GM20431 (cell line): ENCODE measurements at regions not wholly inside any gene's neighbourhood (a gene's known extent, or its start where the extent isn't known, plus 50 kb on each side); places are given as distances from the start of the nearest gene placed in this dataset.

ENCODE experiments used
- in situ Hi-C: fragments of 300-500 bp; cut with MseI, MboI; formaldehyde crosslinking; loops from one replicate; pipeline ENCODE4 v1.15.0; 2020; ENCODE audit warnings: low sequenced_read_pairs; ENCODE audit not compliant: unreplicated experiment

DNA sequence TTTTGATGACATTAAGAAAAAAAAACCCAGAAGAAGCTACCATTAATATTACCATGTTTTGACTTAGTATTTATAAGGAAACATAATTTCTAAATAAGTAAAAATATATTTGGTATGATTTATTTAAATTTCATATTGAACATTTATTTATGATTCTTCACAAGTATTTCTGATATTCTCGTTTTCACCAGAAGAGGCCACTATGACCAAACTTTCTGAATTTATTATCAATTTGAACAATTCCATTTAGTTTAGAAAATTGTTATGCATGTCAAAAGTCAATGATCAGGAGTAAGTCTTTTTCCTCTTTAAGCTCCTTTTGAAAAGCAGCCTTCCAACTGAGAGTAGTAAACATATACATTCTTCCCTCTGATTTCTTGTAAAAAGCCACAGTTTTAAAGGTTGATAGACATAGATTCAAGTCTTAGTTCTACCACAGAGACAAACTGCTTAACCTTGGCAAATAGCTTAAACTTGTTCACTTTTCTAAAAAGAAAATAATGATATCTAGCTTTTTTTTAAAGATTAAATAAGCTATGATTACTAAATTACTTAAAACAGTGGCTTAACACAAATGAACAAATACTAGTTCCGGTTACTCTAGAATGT, 329.9 kb downstream of the TRIB2 start:
- in situ Hi-C loops, result no loop called here

DNA sequence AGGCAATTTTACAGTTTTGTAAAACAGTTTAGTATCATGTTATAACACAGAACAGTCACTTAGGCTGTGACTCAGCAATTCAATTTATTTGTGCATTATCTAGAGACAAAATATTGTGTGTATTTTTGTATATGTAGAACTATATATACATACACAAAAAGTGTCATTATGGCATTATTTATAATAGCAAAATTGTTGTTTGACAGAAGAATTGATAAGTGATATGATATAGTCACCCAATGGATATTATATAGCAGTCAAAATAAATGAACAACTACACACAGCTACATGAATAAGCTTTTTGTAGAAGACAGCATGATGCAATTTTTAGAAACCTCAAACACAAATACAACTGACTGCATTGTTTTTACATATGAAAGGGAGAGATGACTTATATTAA, 334.0 kb downstream of the TRIB2 start:
- in situ Hi-C loops, result no loop called here

DNA sequence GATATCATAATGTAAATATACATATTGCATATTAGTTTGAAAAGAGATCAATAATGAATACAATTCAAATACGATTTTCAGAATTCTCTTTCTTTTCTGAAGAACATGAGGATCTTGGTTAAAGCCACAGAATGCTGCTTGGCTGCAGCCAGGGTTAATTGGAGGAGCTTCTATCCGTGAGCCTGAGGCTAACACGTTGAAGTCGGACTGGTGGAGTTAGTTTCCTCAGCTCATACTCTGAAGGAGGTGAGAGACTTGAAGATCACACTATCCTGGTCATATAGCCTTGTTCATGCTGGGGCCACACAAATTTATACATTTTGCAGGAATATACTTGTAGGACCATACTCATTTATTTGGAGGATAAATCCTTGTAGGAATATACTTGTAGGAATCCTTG, 335.8 kb downstream of the TRIB2 start:
- in situ Hi-C loops, result no loop called here

DNA sequence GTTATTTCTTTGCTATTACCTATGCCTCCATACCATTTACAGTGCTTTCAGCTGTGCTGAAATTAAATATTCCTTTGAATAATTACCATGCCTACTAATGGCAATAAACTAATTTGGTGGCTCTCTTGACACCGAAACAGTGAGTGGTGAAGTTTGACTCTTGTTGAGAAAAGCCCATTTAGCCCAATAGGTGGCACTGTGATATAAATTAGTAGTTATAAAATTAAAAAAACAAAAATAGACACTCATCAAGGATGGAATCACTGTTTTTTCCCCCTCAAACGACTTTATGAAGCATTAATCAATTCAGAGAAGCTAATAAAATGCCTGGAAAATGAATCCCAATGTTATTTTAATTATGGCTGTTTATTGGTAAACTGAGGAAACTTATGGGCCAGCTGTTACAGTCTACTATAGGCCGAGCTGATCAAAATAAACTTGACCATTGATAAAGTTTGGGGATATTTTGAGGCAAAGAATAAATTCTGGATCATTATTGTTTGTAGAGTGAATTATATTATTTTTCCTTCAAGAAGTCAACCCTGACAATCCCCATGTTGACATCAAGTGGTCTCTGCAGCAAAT, 339.6 kb downstream of the TRIB2 start:
- in situ Hi-C loops, result no loop called here

DNA sequence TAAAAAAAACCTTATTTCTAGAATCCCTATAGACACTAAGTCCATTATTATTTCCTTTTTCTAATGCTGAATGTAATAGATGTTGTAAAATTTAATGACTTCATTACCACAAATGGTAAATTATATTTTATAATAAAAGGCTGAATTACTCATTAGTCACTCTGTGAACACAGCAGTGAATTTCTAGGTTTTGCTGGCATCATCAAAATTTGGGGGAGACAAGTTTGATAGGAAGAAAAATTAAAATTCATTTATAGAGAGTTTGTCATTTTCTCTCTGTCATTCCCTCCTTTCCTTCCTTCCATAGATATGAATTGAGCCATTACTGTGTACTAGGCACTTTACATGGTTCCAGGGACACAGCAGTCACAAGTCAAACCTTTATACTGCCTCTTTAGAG, 340.9 kb downstream of the TRIB2 start:
- in situ Hi-C loops, result no loop called here

DNA sequence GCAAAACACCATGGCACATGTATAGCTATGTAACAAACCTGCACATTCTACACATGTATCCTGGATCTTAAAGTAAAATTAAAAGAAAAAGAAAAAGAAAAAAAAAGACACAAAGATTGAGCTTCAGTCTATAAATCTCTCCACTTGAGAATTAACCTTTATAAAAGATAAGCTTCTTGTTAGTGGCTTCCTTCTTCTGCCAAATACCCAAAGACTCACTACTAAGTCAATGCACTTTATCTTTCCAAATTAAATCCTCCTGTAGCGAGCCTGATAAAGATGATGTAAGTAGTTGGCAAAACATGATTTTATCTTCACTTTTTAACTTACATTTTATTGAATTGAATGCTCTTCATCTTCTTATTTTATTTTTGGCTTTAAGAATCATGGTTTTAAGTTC, 349.9 kb downstream of the TRIB2 start:
- in situ Hi-C loops, result no loop called here

DNA sequence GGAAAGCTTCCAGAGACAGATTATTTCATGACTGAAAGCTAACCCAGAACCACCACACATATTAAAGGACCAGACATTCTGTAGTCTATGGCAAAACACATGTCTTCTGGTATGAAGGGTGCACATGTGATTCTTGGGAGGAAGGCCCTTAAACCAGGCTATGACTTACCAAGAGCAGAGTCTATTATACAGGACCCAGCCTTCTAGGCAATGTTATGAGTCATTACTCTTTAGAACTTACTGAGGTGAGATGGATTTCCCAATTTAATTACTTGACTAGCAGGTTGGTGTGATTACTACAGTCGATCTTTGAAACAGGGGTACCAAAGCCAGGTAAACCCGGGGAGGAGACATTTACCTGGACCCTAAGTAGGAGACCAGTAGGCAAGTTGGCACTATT, 350.8 kb downstream of the TRIB2 start:
- in situ Hi-C loops, result no loop called here

DNA sequence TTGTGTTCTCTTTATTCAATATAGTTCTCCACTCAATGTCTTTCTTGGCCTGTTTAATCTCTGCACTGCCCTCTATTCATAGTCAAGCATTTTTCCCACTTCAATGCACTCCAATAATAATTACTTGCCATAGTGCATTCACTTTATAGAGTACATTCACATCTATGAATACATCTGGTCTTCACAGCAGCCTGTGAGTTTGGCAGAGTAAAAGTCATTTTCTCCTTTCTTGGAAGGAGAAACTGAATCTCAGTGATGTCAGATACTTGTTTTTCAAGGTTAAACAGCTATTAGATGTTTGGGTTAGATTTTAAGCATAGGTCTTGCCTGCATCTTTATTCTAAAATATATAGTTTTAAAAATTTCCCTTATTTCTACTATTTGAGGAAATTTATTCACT, 373.2 kb downstream of the TRIB2 start:
- in situ Hi-C loops, result no loop called here

DNA sequence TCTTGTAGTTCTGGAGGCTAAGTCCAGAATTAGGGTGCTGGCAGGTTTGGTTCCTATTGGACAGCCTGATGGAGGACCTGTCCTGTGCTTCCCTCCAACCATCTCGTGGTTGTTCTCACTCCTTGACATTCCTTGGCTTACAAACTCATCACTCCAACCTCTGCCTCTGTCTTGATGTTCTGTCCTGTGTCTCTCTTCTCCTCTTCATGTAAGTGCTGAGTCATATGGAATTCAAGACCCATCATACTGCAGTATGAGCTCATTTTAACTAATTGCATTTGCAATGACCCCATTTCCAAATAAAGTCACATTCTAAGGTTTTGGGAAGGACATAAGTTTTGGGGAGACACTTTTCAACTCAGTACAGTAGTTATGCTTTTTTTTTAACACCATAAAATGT, 374.7 kb downstream of the TRIB2 start:
- in situ Hi-C loops, result no loop called here

DNA sequence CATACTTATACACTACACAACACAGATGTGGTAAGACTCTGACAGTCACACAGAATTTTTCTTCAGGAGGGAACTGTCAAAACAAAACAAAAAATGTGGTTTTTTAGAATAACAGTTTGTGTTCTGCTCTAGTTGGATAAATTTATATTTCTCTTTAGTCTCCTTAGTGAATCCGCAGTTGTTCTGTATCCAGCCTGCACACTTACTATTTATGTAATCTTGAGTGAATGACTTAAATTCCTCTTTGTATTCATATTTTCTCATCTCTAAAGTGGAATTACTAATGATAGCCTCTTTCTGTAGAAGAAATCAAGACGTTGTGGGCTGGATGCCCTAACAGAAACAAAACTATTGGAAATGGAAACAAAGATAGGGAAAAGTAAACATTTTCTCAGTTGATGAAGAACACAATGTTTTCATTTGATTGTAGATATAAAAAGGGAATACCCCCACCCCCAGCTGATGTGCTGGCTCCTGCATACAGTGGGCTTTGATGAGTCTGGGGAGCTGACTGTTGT, 375.2 kb downstream of the TRIB2 start:
- in situ Hi-C loops, result no loop called here

DNA sequence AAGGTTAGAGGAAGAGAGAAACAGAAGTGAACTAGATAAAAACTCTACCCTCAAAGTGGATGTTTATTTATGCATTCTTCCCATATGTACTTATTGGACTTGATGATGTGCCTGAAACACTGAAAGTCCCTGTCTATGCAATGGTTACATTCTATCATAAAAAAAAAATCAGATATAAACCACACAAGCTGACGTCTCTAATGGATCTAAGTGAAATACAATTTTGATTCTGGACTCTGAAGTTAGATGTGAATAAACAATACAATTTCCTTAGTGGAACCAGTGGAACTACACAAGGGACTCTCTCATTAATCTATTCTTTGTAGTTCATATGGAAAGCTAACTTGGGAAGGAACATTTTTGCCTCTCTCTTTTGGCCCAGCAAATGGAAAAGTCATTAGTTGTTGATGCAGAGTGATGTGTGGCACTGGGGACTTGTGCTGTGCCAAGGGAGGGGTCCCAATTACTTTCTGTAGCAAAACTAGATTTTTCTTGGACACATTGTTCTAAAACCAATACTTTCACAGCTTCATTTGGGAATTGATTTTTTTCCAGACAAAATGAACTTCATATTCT, 376.8 kb downstream of the TRIB2 start:
- in situ Hi-C loops, result no loop called here

DNA sequence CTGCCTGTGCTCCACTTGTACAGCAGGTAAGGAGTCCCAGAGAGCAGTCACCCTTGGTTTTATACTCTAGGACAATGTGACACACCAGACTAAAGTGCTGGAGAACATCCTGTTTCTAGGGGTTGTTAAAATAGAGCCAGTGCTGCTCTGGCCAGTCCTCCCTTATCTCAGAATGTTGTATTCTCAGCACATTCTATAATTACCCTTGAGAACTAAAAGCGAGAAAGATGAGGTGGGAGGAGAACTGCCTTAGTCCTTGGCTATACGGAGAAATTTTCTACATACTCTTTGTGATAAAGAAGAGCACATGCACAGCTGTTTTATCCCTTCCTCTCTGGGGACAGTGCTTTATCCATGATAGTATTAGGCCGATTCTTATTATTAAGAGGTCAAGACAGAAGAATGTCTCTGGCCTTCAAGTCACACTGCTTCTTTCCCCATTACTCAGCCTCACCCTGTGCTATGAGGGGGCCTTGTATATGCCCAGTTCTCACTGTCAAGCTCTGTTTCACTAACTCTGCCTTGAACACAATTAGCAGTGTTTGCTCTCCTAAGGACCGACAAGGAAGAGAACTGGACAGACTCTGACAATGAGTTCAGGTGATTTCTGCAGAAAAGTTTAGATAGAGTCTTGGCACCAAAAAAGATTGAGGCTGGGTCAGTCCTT, 385.8 kb downstream of the TRIB2 start:
- in situ Hi-C loops, result no loop called here

DNA sequence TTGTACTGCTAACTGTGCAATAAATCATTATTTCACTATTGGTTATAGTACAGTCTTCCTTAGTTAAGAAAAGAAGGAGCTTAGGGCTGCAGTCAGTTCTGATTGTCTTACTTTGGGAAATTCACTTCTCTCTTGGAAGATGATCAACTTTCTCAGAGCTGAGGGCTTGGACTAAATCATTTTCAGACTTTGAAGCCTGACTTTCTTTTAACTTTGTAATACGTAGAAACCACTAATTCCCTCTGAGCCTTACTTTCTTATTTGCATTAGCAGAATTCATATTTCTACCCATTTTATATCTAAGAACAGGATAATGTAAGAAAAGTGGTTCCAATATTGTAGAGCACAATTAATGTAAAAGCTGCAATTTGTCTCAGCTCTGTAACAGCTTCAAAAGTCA, 386.4 kb downstream of the TRIB2 start:
- in situ Hi-C loops, result no loop called here

DNA sequence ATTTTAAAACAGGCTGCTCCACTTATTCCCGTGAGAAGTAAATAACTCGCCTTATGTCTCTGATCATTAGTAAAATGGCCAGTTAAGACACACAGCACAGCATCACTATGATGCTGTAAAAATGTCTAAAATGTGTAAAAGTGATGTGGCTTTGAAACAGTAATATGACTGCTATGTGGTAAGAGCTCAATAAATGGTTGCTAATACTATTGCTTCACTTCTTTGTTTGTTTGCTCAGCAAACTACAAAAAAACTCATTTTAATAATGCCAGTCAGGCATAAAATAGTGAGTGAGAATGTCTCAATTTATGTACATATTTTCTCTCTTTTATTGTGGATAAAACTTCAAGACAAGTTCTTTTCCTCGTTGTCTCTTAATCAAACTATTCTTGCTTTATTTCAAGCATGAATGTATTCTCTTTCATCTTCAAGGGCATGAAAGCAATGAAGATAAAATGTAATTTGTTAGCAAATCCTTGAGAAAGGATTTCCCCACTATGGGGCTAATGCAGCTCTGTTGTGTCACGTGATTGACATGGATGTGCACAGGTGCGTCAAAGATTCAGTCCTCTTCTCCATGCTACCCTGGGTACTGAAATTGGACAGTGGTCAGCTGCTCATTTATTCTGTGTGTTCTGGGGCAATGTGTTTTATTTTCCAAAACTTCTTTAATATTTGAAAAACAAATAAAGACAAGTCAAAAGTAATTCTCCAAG, 387.2 kb downstream of the TRIB2 start:
- in situ Hi-C loops, result no loop called here

DNA sequence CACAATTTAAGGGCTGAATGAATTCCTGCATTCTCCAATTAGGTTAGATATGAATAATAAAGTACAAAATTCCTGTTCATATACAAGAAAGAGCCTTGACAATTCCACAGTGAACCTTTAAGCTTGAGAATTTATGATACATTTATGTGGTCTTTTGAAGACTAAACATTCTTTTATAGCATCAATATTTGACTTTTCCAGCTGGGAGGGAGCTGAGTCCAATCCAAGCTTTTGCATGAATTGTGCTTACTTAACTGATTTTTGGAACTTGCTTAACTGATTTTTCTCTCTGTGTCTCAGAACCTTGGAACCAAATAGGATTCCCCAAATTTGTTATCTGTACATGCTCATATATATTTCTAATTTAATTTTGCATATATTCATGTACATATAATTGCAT, 388.0 kb downstream of the TRIB2 start:
- in situ Hi-C loops, result no loop called here

DNA sequence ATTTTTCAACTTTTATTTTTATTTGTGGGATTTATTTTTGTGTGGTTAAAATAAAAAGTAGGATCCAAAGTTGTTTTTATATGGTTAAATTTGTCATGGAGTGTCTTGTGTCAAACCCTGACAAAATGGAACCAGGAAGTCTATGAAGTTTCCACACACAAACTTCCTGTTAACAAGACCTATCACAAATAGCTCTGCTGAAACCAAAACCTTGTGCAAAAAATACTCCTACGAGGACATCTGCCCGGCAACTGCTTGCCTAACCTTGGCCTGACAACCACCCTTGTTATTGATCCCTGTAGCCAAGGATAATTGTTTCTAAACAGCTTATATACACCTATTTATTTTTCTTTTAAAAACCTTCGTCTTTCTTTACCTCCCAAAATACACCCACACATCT, 389.6 kb downstream of the TRIB2 start:
- in situ Hi-C loops, result no loop called here

DNA sequence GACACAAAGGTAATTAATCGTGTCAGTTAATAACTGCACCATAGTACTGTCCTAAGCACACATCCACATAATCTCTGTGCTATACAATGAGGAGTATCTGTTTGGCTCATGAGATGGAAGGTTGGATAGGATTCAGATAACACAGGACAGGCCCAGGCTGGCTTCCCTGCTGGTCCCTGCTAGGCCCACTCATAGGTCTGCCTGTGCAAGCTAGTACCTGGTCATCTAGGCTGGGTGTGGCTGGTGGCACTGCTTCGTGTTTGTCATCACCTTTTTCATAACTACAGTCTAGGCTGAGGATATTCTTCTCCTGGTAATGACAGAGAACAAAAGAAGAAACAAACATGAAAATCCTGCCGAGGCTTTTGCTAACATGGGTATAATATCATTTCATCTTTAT, 392.8 kb downstream of the TRIB2 start:
- in situ Hi-C loops, result no loop called here

DNA sequence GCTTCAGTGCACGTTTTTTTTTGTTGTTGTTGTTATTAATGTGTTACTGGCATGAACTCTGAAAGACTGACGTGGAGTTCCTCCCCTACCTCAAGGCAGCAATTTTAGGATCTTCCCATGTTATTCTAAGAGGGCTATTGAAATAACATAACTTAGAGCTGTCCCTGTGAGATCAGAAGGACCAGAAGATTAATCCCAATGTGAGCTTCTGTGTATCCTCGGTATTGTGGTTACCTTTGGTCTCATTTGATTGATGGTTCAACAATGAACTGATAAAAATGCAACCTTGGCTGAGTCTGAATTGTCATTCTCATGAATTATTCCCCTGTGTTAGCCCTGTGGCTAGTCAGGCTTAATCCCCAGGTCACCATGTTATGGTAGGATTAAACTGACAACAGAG, 394.1 kb downstream of the TRIB2 start:
- in situ Hi-C loops, result no loop called here

DNA sequence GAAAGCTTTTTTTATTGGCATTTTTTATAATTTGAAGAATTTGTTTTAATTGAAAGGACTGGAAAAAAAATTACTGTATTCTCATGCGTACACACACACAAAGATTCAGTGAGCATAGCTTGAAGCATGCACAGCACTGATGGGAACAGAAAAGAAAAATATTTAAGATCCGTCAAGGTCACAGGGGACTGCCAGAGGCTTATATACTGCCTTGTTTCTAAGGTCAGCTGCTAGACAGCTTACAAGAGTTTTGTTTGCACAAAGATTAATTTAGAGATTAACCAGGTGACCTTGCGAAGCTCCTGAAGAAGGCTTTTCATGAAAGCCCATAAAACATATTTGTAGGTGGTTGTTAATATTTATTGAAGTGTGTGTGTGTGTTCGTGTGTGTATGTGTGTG, 396.3 kb downstream of the TRIB2 start:
- in situ Hi-C loops, result no loop called here

DNA sequence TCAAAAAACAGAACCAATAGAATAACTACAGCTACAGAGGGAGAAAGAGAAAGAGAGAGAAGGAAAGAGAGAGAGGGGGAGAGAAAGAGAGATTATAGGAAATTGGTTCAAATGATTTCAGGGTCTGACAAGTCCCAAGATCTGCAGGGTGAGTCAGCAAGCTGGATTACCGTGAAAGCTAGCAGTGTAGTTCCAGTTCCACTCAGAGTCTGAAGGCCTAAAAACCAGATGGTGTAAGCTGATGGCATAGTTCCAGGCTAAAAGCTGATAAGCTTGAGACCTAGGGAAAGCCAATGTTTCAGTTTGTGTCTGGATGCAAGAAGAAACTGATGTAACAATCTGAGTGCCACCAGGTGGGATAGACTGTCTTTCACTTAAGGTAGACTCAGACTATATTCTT, 397.7 kb downstream of the TRIB2 start:
- in situ Hi-C loops, result no loop called here

DNA sequence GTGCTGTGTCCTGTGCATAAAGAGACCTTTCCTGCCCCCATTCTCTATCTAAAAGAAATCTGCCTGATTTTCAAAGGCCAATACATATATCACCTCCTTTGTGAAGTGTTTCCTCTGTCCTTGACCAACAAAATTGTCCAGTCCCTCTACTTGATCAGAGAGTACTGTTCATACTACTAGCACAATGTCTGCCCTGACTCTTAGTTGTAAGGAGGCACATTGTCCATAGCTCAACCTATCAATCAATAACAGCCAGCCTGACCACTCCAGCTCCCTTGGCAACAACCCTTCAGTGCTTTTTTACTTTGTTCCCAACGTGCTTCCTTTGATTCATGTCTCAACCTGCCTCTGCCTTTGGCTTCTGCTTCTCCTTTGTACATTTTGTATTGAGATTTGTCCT, 398.9 kb downstream of the TRIB2 start:
- in situ Hi-C loops, result no loop called here
